ENCODE measurements at regions not wholly inside any gene's neighbourhood (a gene's known extent, or its start where the extent isn't known, plus 50 kb on each side); places are given as distances from the start of the nearest gene placed in this dataset.

DNA sequence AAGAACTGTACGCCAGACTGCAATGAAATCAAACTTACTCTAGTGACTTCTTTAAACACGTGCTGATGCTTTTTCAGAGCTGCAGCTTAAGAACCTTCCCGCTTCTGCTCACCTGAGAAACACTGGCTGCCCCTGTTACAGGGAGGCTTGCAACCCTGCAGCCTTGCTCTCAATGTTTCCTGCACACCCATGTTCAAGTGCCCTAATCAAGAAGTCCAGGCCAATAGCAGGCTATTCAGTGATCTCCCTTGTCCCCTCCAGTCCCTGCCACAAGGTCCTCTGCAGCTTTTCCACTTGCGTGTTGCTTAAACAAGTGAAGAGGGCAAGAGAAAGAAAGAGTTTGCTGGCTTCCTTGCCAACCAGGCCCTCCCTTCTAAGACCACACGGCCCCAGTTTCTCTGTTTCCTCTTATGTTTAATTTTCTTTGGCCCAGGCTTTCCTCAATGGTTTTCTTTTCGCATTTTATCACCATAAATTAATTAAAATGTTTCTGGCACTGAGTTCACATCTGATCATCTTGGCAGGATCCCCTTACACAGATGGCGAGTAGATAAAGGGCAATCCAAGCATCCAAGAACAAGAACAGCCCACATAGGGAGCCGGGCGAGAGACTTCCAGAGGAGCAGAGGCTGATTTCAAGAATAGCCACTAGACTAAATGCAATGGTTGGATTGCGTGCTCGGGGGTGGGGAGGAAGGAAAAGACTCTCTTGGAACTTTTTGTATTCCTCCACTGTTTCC, 82.3 kb upstream of the CDKN3 start:
- no peak overlapping the region for H3K4me3 ChIP-seq
- DNase-seq, result no peak

DNA sequence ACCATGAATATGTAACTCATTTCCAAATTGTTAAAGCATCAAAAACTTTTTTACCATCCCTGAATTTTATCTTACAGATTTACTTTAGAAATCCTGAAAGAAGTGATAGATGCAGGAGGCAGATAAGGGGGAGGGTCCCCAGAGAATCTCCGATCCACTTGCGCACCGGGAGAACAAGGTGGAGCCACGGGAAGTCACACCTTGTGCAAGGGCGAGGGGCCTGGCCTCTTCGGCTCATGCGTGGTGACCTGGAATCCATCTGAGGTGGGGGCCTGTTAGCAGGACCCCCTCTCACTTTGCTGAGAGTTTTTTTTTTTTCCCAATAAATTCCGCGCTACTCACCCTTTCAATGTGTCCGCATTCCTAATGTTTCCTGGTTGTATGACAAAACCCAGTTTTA, 80.2 kb upstream of the CDKN3 start:
- DNase-seq, result no peak
- Histone ChIP-seq H3K9me3 (replicated peaks) (no peaks in the 10 kb centered on the region), H3K27me3 (no peaks in the 10 kb centered on the region), H3K4me3 (no peak overlapping the region), H3K27ac (no peak overlapping the region), H3K36me3 (no peaks in the 10 kb centered on the region), H3K4me1 (peaks cover 9% of the 10 kb centered on the region)

More for the DNA sequence above, 82.3 kb upstream of the CDKN3 start:
- H3K36me3 ChIP-seq, result no peaks in the 10 kb centered on the region
- no peak overlapping the region for H3K27ac ChIP-seq
- no peaks in the 10 kb centered on the region for H3K27me3 ChIP-seq
- peaks cover 9% of the 10 kb centered on the region for H3K4me1 ChIP-seq
- no peaks in the 10 kb centered on the region for H3K9me3 ChIP-seq (replicated peaks)

DNA sequence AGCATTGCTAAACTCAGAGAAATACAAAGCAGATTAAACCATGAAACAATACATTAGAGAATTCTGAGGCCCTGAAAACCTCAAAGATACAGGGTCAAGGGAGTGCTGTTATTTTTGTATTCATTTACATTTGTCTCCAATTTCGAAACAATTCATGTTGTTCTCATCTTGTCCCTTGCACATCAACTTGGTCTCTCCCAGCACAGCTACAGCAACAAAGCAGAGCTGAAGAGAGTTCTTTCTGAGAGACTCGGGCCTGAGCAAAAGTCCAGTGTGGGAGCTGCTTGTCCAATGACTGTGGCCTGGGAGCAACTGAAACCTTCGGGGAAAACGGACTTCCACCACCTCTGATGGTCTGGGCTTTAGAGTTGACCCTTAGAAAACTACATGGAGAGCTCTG, 79.4 kb upstream of the CDKN3 start:
- no peak overlapping the region for H3K4me3 ChIP-seq
- peaks cover 9% of the 10 kb centered on the region for H3K4me1 ChIP-seq
- H3K27me3 ChIP-seq, result no peaks in the 10 kb centered on the region
- no peaks in the 10 kb centered on the region for H3K36me3 ChIP-seq
- DNase-seq, result no peak
- H3K9me3 ChIP-seq (replicated peaks), result no peaks in the 10 kb centered on the region
- H3K27ac ChIP-seq, result no peak overlapping the region

DNA sequence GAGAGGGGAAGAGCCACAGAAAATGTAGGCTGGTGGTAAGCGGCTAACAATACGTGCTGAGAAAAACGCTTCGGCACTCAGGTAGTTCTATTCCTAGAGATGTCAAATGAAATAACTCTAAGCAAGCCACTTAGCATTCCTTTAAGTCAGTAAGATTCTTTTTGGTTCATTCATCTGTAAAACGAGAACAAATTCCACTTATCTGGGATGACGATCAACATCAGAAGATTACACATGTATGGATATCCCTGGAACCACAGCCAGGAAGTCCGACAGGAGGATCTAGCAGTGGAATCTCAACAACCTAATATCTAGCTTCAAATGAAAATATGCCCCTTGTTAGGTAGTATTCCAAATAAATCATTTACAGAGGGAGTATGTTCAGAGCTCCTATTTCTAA, 74.6 kb upstream of the CDKN3 start:
- Histone ChIP-seq H3K27me3 (no peaks in the 10 kb centered on the region), H3K27ac (peak overlapping the region; percentile 79), H3K4me1 (peaks cover 16% of the 10 kb centered on the region), H3K36me3 (no peaks in the 10 kb centered on the region), H3K9me3 (replicated peaks) (no peaks in the 10 kb centered on the region), H3K4me3 (peak overlapping the region; percentile 30)
- DNase-seq, result no peak

DNA sequence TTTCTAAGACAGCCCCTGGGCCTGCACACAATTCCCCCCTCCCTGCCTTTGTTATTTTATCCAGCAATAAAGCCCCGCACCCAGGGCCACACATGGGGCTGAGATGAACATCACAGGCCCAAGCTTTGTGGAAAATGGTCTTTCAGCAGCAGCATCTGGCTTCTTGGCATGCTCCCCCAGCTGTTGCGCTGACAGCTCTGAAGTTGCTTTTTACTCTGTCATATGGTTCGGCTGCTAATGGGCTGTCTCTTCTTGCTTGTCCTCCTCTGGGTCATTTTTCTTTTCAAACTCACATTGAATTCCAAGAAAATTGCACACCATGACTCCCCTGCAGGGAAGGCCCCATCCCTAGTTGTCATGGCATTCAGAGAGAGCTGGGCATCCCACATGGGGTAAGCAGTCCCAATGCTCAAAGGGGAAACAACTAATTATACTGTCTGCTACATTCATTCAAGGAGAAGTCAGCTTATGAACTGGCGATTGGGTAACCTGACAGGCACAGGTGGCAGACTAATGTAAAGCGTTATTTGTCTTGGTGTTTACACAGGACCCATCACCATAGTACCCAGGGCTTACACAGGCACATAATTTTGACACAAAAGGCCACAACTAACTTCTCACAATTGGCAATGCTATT, 74.0 kb upstream of the CDKN3 start:
- H3K36me3 ChIP-seq, result no peaks in the 10 kb centered on the region
- H3K27ac ChIP-seq, result peak overlapping the region; percentile 79
- peak; percentile 71 to 81 for DNase-seq
- H3K4me3 ChIP-seq, result peak overlapping the region; percentile 30
- H3K4me1 ChIP-seq, result peaks cover 16% of the 10 kb centered on the region
- no peaks in the 10 kb centered on the region for H3K27me3 ChIP-seq
- no peaks in the 10 kb centered on the region for H3K9me3 ChIP-seq (replicated peaks)

DNA sequence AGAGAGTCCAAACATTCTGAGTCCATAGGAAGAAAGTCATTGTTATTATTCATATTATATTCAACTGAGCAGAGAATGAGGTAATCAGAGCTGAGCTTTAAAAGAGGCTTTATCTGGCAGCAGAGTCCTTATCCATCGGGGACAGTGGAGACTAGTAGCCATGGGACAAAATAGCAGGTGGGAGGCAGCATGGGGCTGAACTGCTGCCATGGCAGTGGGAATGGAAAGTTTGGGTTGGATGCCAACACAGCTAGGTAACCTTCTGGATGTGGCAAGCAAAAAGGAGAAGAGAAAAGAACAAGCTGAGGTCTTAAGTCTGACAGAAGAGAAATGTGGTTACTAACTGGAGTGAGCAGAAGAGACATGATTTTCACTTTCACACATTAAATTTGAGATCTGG, 71.0 kb upstream of the CDKN3 start:
- DNase-seq, result no peak
- Histone ChIP-seq H3K27me3 (no peaks in the 10 kb centered on the region), H3K4me3 (no peak overlapping the region), H3K9me3 (replicated peaks) (no peaks in the 10 kb centered on the region), H3K36me3 (no peaks in the 10 kb centered on the region), H3K27ac (no peak overlapping the region), H3K4me1 (peaks cover 16% of the 10 kb centered on the region)

DNA sequence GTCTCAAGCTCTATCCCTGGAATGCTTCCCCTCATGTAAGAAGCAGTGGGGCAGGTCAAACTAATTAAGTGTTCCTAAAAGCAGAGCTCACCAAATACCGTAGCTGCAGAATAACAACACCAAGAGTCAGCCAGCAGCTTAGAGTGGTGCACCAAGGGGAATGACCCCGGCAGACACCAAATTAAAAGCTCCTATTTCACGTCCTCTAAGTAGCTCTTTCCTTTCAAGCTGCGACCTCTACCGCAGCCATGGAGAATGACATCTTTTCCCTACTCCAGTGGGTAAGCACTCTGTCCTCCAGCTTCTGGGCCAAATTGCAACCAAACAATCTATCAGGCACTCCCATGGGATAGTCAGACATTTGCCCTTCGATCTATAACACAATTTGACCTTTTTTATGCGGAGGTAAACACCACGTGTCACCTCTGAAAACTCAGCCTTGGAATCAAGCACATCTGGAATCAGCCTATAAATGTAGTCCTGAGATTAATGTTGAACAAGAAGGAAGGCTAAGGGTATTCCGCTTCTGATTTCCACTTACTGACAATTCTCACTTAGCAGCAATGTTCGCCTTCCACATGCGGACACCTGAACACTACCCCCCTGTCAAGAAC, 67.6 kb upstream of the CDKN3 start:
- no peak overlapping the region for H3K27ac ChIP-seq
- no peaks in the 10 kb centered on the region for H3K36me3 ChIP-seq
- peak; percentile 65 to 83 for DNase-seq
- H3K27me3 ChIP-seq, result no peaks in the 10 kb centered on the region
- no peaks in the 10 kb centered on the region for H3K4me1 ChIP-seq
- no peak overlapping the region for H3K4me3 ChIP-seq
- H3K9me3 ChIP-seq (replicated peaks), result no peaks in the 10 kb centered on the region

DNA sequence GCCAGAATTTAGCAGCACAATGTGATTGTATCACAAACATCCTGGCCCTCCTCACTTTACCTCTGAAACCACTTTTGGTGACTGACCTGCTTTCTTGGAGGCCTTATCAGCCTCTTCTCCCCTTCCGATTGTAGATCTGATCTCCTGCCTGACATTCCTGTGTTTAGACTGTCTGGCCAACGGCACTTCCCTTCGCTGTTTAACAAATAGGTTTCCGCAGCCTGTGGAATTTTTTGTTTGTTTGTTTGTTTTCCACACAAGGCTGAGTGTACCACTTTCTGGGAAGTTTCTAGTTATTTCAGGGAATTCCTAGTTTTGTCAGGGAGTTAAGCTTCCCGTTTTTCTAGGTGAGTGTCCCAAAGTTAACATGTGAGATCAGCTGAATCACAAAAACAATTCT, 65.9 kb upstream of the CDKN3 start:
- Histone ChIP-seq H3K36me3 (no peaks in the 10 kb centered on the region), H3K4me1 (no peaks in the 10 kb centered on the region)
- DNase-seq, result no peak

DNA sequence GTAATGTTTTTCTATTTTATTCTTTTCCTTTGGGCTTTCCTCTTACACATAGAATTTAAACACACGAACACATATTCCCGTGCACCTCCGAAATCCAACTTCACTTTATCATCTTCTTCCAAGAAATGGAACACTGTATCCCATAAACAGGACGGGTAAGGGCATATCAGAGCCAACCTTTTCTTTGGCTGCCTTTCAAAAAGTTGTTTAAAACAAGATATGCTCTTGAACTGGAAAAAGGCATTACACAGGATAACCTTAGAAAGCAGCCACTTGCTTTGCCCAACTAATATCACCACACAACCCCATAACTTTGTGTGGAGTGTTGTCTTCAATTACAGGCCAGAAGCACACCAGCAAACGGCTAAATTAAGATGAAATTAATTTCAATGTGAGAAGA, 65.3 kb upstream of the CDKN3 start:
- Histone ChIP-seq H3K4me1 (no peaks in the 10 kb centered on the region), H3K27ac (no peak overlapping the region), H3K4me3 (no peak overlapping the region), H3K36me3 (no peaks in the 10 kb centered on the region), H3K27me3 (no peaks in the 10 kb centered on the region), H3K9me3 (replicated peaks) (no peaks in the 10 kb centered on the region)
- no peak for DNase-seq

More for the DNA sequence above, 65.9 kb upstream of the CDKN3 start:
- H3K9me3 ChIP-seq (replicated peaks), result no peaks in the 10 kb centered on the region
- H3K4me3 ChIP-seq, result no peak overlapping the region
- no peaks in the 10 kb centered on the region for H3K27me3 ChIP-seq
- H3K27ac ChIP-seq, result no peak overlapping the region

DNA sequence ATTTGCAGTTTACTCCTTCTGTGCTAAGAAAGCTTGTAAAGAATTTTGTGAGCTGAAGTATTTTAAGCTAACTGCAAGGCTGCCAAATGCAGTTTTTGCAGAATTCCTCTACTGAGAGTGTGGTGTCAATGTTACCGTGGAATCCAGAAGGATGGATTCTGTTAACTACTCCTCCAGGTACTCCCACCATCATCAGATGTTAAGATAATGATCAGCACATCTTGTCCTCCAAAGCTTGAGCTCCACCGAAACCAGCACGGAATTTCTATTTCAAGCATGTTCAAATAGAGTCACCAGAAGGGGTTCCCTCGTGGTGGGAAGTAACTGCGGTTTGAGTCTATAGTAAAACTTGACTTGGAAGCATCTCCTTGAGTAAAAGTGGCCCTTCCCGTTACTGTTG, 64.3 kb upstream of the CDKN3 start:
- H3K27me3 ChIP-seq, result no peaks in the 10 kb centered on the region
- no peak overlapping the region for H3K4me3 ChIP-seq
- H3K4me1 ChIP-seq, result no peaks in the 10 kb centered on the region
- H3K9me3 ChIP-seq (replicated peaks), result no peaks in the 10 kb centered on the region
- DNase-seq, result no peak
- no peak overlapping the region for H3K27ac ChIP-seq
- H3K36me3 ChIP-seq, result no peaks in the 10 kb centered on the region

DNA sequence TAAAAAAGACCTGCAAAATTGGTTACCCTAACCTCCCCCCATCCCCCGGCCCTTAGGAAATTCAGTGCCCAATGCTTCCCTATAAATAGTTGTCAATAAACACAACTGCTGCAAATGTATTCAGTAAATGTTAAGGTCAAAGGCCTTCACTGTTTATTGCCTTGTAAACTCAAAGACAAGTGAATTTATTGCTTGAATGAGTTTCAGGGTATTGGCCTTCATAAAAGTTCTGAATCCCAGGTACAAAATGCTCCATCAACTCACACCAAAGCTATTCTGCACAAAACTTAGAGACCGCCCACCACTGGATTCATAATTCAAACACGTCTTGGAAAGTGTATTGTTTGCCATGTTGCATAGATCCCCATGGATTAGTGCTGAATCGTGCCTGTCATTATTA, 63.3 kb upstream of the CDKN3 start:
- Histone ChIP-seq H3K9me3 (replicated peaks) (no peaks in the 10 kb centered on the region), H3K4me3 (no peak overlapping the region), H3K27me3 (no peaks in the 10 kb centered on the region), H3K4me1 (no peaks in the 10 kb centered on the region), H3K27ac (no peak overlapping the region), H3K36me3 (no peaks in the 10 kb centered on the region)
- DNase-seq, result no peak

DNA sequence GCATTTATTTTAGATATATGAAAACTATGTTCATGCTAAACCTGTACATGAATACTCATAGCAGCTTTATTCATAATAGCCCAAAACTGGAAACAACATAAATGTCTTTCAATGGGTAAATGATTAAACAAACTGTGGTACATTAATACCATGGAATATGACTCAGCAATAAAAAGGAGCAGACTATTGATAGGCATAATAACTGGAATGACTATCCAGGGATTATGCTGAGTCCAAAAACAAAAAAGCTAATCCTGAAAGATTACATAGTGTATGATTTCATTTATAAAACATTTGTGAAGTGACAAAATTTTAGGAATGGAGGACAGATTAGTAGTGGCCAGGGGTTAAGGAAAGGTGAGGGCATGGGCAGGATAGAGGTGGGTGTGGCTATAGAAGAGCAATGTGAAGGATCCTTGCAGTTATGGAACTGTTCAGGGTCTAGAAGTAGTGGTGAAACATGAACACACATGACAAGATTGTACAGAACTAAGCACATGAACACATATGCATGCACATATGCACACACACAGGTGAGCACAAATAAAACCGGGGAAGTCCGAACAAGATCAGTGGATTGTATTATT, 61.1 kb upstream of the CDKN3 start:
- no peak overlapping the region for H3K4me3 ChIP-seq
- no peak overlapping the region for H3K27ac ChIP-seq
- DNase-seq, result no peak
- no peaks in the 10 kb centered on the region for H3K4me1 ChIP-seq
- H3K27me3 ChIP-seq, result no peaks in the 10 kb centered on the region
- H3K9me3 ChIP-seq (replicated peaks), result no peaks in the 10 kb centered on the region
- H3K36me3 ChIP-seq, result no peaks in the 10 kb centered on the region

DNA sequence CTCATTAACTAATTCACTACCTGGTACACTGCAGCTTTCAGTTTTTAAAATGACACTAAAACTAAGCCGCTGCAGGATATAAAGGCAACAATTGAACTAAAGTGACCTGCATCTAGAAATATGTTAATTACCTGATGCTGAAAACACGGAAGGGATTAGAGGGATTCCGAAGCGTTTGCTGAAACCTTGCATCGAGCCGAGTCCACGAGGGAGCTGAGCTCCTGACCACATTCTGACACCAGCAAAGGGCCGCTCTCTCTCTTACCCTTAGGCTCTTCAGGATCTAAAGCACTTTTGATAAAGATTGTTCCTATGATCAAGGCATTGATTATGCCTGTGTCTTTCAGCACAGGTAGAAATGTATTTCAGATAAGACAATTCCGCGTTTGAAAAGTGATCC, 59.5 kb upstream of the CDKN3 start:
- H3K27ac ChIP-seq, result no peak overlapping the region
- H3K9me3 ChIP-seq (replicated peaks), result no peaks in the 10 kb centered on the region
- H3K4me1 ChIP-seq, result no peaks in the 10 kb centered on the region
- H3K27me3 ChIP-seq, result no peaks in the 10 kb centered on the region
- no peak for DNase-seq
- H3K4me3 ChIP-seq, result no peak overlapping the region
- H3K36me3 ChIP-seq, result no peaks in the 10 kb centered on the region

DNA sequence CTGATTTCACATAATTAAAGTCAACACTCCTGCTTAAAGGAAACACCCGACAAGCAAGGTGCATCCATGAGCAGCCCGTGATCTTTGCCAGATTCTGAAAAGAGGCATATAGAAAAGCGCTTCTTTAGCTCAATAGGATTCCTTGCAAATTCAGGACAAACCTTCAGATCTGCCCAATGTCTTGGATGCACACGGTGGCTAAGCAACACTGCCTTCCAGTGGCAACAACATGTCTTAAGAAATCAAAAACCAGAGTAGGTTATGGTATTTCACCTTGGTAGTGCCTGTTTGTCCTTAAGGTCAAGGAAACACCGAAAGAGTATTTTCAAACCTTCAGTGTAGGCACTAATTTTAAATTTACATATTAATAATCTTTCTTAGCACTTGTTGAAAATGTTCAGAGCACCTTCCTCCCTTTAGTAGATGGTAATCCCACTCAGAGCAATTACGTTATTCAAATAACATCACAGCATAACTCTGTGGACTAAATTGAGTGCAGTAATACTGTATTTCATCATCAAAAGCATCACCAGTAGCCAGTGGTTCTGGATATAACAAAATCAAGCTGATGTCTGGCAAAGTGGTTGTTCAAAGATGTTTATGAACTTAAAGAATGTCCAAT, 58.0 kb upstream of the CDKN3 start:
- peaks cover 10% of the 10 kb centered on the region for H3K4me1 ChIP-seq
- H3K27me3 ChIP-seq, result no peaks in the 10 kb centered on the region
- no peak overlapping the region for H3K4me3 ChIP-seq
- DNase-seq, result peak; percentile 19 to 51
- H3K9me3 ChIP-seq (replicated peaks), result no peaks in the 10 kb centered on the region
- no peaks in the 10 kb centered on the region for H3K36me3 ChIP-seq
- H3K27ac ChIP-seq, result no peak overlapping the region

DNA sequence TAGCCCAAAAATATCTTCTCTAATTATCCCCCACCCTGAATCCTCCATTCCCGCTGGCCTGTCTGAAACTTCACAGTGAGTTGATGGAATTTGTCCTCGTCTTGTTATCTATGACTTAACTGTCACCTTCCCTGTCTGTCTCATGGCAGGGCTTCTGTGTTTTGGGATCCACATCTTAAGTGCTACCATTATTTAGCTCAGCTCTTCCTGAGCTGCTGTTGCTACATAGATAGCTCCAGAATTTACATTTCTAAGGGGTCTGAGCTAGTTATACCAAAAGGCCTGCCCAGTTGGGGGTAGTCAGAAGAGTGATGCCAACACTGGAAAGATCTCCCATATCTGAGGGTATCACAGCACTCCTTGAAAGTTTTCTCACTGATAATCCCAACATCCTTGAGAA, 57.0 kb upstream of the CDKN3 start:
- DNase-seq, result no peak
- Histone ChIP-seq H3K4me1 (peaks cover 17% of the 10 kb centered on the region), H3K36me3 (no peaks in the 10 kb centered on the region), H3K9me3 (replicated peaks) (no peaks in the 10 kb centered on the region), H3K27me3 (no peaks in the 10 kb centered on the region), H3K27ac (no peak overlapping the region), H3K4me3 (no peak overlapping the region)

Data from SJCRH30 (cell line).